ENCODE measurements at regions not wholly inside any gene's neighbourhood (a gene's known extent, or its start where the extent isn't known, plus 50 kb on each side); places are given as distances from the start of the nearest gene placed in this dataset.

GRCh38 chr17:77266891-77267341 lies 126.1 kb downstream of the SEC14L1 start:
- DNase-seq (ENCODE audit: low read depth in 2 of 2), result no peak

- no peak for DNase-seq (ENCODE audit: low read depth in 2 of 2)
Observed at GRCh38 chr17:77269696-77270681, 129.2 kb downstream of the SEC14L1 start.

- DNase-seq (ENCODE audit: low read depth in 2 of 2), result no peak
Observed at GRCh38 chr17:77271411-77271810, 130.6 kb downstream of the SEC14L1 start.

- no peak for DNase-seq (ENCODE audit: low read depth in 2 of 2)
Observed at GRCh38 chr17:77273397-77274085, 132.8 kb downstream of the SEC14L1 start.

GRCh38 chr17:77274096-77274845 lies 133.5 kb downstream of the SEC14L1 start:
- DNase-seq (ENCODE audit: low read depth in 2 of 2), result no peak

GRCh38 chr17:77279448-77280303 lies 138.9 kb downstream of the SEC14L1 start:
- DNase-seq (ENCODE audit: low read depth in 2 of 2), result no peak

- DNase-seq (ENCODE audit: low read depth in 2 of 2), result no peak
Observed at GRCh38 chr17:77280304-77281121, 139.7 kb downstream of the SEC14L1 start.

- DNase-seq (ENCODE audit: low read depth in 2 of 2), result peak in 1 of 2 donors; percentile 50
Observed at GRCh38 chr17:77281122-77281903, 140.5 kb downstream of the SEC14L1 start.

- DNase-seq (ENCODE audit: low read depth in 2 of 2), result no peak
Observed at GRCh38 chr17:77281904-77282367, 141.2 kb downstream of the SEC14L1 start.

- no peak for DNase-seq (ENCODE audit: low read depth in 2 of 2)
Observed at GRCh38 chr17:77282524-77283515, 142.1 kb downstream of the SEC14L1 start.

GRCh38 chr17:77284023-77284617 lies 143.4 kb downstream of the SEC14L1 start:
- no peak for DNase-seq (ENCODE audit: low read depth in 2 of 2)

- DNase-seq (ENCODE audit: low read depth in 2 of 2), result no peak
Observed at GRCh38 chr17:77285594-77286390, 145.0 kb downstream of the SEC14L1 start.

- DNase-seq (ENCODE audit: low read depth in 2 of 2), result no peak
Observed at GRCh38 chr17:77286391-77286640, 145.5 kb downstream of the SEC14L1 start.

- DNase-seq (ENCODE audit: low read depth in 2 of 2), result no peak
Observed at GRCh38 chr17:77286641-77287431, 146.1 kb downstream of the SEC14L1 start.

GRCh38 chr17:77287432-77288068 lies 146.8 kb downstream of the SEC14L1 start:
- no peak for DNase-seq (ENCODE audit: low read depth in 2 of 2)
